HG03439 (cell line): ENCODE measurements at regions not wholly inside any gene's neighbourhood (a gene's known extent, or its start where the extent isn't known, plus 50 kb on each side); places are given as distances from the start of the nearest gene placed in this dataset.

Experiments used
- ATAC-seq: cut with Tn5 transposase; IDR thresholded peaks from one replicate; pipeline ENCODE4 v1.9.1; 2021; ENCODE audit warnings: mild to moderate bottlenecking, moderate library complexity; ENCODE audit not compliant: unreplicated experiment

DNA sequence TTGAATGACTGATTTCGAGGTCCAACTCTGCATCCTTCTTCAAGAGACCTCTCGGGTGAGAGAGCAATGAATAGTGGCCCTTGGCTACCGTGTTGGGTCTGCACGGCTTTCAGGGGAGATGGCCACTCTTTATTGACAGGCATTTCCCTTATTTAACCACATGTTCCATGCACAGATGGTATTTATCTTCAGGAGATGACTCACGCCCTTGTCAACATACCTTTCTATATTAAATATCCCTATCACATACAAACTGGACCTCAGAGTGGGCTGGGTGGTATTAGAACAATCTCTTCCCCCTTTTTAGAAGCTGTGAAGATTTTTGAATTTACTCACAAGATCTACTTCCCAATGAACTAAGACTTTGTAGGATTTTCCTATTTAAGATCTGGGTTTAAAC lies 109.6 kb upstream of the CDC42EP3 start:
- ATAC-seq: no peak

GRCh38 chr2:37782155-37782673 lies 110.8 kb upstream of the CDC42EP3 start:
- no peak for ATAC-seq

DNA sequence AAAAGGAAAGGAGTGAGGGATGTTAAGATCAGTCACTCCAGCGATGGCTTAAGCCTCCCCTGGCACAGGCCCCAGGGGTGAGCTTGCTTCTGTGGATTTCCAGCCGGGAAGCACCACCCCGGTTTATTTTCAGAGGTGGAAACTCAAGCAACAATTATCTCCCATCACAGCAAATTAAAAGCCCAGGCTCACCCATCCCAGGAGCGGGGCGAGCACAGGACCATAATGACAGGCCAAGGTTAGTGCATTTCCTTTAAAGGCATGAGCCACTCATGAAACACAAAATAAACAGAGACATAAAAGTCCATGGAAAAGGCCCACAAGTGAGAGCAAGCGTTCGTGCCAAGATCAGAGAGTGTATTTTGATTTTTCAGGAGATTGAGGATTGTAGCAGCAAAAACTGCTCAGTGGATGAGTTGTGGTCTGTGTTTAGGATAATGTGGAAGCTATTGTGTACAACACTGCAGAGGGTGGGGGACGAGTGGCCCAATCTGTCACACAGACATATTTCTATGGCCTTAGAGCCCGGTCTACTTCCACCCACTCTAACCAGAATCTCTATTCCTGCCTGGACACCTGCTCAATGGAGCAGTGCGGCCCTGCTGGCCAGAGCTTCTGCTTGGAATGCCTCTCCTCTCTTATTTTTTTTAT lies 111.4 kb upstream of the CDC42EP3 start:
- no peak for ATAC-seq

GRCh38 chr2:37783545-37783944 lies 112.1 kb upstream of the CDC42EP3 start:
- no peak for ATAC-seq

DNA sequence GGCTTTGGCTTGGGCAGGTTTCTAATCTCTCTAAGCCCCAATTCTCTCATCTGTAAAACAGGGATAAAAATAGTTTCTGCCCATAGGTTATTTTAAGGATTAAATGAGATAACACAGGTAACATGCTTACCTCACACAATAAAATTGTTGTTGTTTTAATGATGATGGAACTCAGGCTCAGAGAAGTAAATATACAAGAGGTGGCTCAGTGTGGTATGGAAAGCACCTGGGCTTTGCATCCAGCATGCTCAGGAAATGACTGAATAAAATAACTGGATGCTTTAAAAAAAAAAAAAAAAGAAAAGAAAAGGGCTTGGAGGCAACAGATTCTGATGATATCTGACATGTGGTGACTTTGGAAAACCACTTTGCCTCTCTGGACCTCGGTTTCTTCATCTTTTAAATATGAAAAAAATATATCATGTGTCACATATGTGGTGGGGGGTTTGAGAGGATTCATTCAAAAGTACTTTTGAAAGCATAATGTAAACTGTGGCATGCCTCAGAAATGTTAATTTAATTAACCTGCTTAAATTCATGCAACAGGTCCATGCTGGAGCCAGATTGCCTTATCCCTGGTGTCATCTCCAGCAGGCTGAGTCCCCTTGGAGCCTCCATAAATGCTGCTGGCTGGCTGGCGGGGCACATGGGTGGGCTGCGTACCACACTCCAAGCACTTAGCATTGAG lies 112.8 kb upstream of the CDC42EP3 start:
- no peak for ATAC-seq

- no peak for ATAC-seq
Observed at GRCh38 chr2:37784759-37785149, 113.3 kb upstream of the CDC42EP3 start.

- ATAC-seq: no peak
Observed at GRCh38 chr2:37786191-37786698, 114.8 kb upstream of the CDC42EP3 start.

DNA sequence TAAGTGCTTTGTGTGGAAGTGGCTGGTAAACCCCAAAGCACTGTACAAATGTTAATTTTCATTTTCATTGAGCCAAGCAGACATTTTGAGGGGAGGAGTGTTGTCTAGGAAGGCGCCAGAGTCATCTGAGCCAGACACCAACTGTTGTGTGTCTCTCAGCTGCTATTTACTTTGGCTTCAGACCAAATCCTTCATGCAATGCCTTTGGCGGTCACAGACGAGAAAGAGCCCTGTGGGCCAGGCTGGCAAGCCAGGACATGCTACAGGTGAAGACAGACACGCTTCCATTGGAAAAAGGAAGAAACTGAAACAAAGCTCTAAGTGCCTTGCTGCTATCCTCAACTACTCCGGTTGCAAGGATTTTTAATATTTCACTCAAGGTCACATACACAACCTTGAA lies 115.4 kb upstream of the CDC42EP3 start:
- no peak for ATAC-seq

DNA sequence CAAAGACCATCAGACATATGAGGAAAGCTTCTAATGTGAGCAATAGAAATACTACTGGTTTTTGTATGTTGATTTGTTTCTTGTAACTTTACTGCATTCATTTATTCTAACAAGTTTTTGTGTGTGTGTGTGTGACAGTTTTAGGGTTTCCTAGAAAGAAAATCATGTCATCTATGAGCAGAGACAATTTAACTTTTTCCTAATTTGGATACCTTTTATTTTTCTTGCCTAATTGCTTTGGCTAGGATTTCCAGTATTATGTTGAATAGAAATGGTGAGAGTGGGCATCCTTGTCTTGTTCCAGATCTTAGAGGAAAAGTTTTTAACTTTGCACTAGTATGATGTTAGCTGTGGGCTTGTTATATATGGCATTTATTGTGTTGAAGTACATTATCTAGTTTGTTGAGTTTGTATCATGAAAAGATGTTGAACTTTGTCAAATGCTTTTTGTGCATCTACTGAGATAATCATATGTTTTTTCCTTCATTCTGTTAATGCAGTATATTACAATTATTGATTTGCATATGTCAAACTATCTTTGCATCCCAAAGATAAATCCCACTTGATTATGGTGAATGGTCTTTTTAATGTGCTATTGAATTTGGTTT lies 117.3 kb upstream of the CDC42EP3 start:
- ATAC-seq: no peak

DNA sequence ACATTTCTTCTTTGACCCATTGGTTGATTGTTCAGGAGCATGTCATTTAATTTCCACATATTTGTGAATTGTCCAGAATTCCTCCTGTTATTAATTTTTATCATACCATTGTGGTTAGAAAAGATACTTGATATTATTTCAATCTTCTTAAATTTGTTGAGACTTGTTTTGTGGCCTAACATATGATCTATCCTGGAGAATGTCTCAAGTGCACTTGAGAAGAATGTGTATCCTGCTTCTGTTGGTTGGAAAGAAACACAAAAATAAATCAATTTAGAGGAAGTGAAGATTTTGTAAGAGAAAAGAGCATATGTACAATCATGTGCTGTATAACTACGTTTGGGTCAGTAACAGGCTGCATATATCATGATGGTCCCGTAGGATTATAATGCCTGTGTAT lies 118.6 kb upstream of the CDC42EP3 start:
- no peak for ATAC-seq

DNA sequence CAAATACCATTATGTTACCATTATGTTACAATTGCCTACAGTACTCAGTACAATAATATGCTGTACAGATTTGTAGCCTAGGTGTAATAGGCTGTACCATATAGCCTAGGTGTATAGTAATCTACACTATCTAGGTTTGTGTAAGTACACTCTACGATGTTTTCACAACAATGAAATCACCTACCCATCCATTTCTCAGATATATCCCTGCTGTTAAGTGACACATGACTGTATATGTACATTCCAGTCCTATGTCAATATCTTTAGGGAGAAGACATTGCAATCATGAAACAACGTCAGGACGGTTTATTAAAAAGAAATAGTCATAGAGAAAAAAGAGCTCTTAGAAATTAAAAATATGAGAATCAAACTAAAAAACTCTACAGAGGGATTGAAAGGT lies 119.0 kb upstream of the CDC42EP3 start:
- no peak for ATAC-seq

DNA sequence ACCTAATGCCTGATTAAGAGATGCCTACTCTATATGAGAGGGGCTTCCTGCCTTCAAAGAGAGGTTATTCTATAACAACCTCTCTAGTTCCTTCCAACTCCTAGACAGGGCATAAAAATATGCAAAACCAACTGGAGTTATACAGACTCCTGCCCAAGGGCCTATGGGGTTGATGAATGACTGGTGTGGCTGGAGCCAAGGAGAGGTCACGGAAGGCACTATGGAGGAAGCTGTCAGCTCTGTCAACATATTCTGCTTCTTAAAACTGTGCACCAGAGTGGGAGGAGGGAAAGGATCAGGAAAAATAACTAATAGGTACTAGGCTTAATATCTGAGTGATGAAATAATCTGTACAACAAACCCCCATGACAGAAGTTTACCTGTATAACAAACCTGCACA lies 120.9 kb upstream of the CDC42EP3 start:
- ATAC-seq: no peak

DNA sequence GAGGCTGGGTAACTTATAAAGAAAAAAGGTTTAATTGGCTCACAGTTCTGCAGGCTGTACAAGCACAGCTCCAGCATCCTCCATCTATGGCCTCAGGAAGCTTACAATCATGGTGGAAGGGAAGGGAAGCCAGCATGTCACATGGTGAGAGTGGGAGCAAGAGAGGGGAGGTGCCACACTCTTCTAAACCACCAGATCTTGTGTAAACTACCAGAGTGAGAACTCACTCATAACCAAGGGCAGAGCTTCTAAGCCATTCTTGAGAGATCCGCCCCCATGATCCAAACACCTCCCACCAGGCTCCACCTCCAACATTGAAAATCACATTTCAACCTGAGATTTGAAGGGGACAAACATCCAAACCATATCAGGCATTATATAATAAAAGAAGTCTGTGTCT lies 121.6 kb upstream of the CDC42EP3 start:
- ATAC-seq: no peak

GRCh38 chr2:37794717-37795116 lies 123.3 kb upstream of the CDC42EP3 start:
- ATAC-seq: no peak

GRCh38 chr2:37795456-37795855 lies 124.0 kb upstream of the CDC42EP3 start:
- no peak for ATAC-seq

DNA sequence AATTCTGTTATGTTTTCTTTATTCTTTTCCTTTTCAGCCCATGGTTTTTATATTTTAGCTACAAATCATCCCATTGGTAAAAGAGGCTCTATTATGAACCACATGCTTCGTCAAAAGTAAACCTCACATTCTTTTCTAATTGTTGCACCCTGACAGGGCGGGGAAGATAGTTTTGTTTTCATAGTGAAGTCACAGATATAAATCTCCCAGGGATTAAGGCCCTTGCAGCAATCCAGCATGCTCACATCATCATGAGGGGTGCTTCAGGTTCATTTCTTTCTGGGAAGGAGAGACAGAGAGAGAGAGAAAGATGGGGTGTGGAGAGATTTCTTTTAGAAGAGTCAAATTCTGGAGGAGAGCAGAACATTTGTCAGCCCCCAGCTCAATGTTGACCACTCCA lies 124.5 kb upstream of the CDC42EP3 start:
- ATAC-seq: no peak

GRCh38 chr2:37796481-37796880 lies 125.0 kb upstream of the CDC42EP3 start:
- no peak for ATAC-seq

DNA sequence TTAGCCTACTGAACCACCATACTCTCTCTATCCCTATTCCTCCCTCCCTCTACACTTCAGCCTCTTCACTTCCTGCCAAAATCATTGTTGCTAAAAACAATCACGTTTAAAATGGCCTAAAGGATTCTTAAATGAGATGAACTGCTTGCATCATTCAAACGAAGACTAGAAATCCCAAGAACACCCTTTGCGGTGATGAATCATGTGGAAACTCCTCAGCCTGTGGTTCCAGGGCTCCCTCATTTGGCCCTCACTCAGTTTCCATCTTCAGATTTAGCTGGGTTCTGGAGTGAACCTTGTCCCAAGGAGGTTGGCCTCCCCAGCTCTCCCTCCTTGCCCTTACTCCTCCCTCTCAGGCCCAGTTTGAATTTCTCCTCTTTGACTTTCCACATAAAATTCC lies 125.6 kb upstream of the CDC42EP3 start:
- ATAC-seq: no peak

GRCh38 chr2:37798315-37799005 lies 126.6 kb upstream of the RMDN2 start:
- ATAC-seq: no peak

DNA sequence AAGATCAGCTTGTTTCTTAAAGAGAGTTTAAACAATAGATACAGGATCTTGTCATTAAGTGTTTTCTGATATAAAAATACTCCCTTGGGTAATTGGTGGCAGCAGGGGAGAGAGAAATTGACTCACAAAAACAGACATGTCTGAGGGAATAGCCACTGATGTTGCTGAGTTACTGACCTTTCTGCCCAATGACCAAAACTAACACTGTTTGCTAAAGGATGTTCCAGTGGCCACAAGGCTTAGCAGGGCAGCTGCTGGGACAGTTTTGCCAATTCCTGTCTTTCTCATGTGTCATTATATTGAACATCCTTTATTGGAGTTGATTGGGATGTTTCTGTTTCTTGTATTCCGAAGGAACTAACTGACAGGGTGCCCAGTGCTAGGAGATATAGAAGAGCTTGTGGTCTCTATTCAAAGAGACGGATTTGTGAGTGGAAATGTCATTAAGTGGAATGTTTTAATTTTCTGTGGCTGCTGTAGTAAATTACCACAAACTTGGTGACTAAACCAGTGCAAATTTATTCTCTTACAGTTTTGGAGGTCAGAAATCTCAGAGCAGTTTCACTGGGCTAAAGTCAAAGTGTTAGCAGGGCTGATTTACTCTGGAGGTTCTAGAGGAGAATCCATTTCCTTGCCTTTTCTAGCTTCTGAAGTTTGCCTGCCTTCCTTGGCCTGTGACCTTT lies 124.8 kb upstream of the RMDN2 start:
- no peak for ATAC-seq

GRCh38 chr2:37802211-37802752 lies 122.8 kb upstream of the RMDN2 start:
- no peak for ATAC-seq
